CD4-positive, alpha-beta T cell treated with Interleukin-10 for 1 hour (primary cell): ENCODE measurements at regions not wholly inside any gene's neighbourhood (a gene's known extent, or its start where the extent isn't known, plus 50 kb on each side); places are given as distances from the start of the nearest gene placed in this dataset.

ENCODE experiments used
- DNase-seq: peaks from one replicate; pipeline ENCODE4 v3.0.0-alpha.2; 2020

GRCh38 chr17:70604854-70605253 is 435.5 kb downstream of the KCNJ2 start:
- DNase-seq: no peak

GRCh38 chr17:70606086-70606485 is 436.8 kb downstream of the KCNJ2 start:
- no peak for DNase-seq

GRCh38 chr17:70608193-70608592 is 438.9 kb downstream of the KCNJ2 start:
- no peak for DNase-seq

- DNase-seq: no peak
Measured at GRCh38 chr17:70608957-70609356, 439.6 kb downstream of the KCNJ2 start.

GRCh38 chr17:70609566-70609965 is 440.2 kb downstream of the KCNJ2 start:
- no peak for DNase-seq

GRCh38 chr17:70610161-70610560 is 440.8 kb downstream of the KCNJ2 start:
- DNase-seq: no peak

GRCh38 chr17:70613681-70614080 is 444.3 kb downstream of the KCNJ2 start:
- DNase-seq: no peak

- no peak for DNase-seq
Measured at GRCh38 chr17:70615831-70616230, 446.5 kb downstream of the KCNJ2 start.

GRCh38 chr17:70618641-70619040 is 449.3 kb downstream of the KCNJ2 start:
- no peak for DNase-seq

- DNase-seq: no peak
Measured at GRCh38 chr17:70621566-70621965, 452.2 kb downstream of the KCNJ2 start.

GRCh38 chr17:70622368-70623260 is 453.3 kb downstream of the KCNJ2 start:
- no peak for DNase-seq

GRCh38 chr17:70624211-70624610 is 454.9 kb downstream of the KCNJ2 start:
- DNase-seq: no peak

GRCh38 chr17:70629902-70630301 is 460.6 kb downstream of the KCNJ2 start:
- DNase-seq: no peak

GRCh38 chr17:70636517-70637133 is 467.3 kb downstream of the KCNJ2 start:
- peak; percentile 21 for DNase-seq

- DNase-seq: no peak
Measured at GRCh38 chr17:70642059-70642458, 472.7 kb downstream of the KCNJ2 start.

- no peak for DNase-seq
Measured at GRCh38 chr17:70644096-70644495, 474.8 kb downstream of the KCNJ2 start.

- DNase-seq: no peak
Measured at GRCh38 chr17:70646673-70647072, 477.3 kb downstream of the KCNJ2 start.

- no peak for DNase-seq
Measured at GRCh38 chr17:70648166-70648565, 478.8 kb downstream of the KCNJ2 start.

- DNase-seq: no peak
Measured at GRCh38 chr17:70653850-70654249, 484.5 kb downstream of the KCNJ2 start.

GRCh38 chr17:70654706-70655105 is 485.4 kb downstream of the KCNJ2 start:
- no peak for DNase-seq

- DNase-seq: no peak
Measured at GRCh38 chr17:70655176-70655958, 486.0 kb downstream of the KCNJ2 start.

- no peak for DNase-seq
Measured at GRCh38 chr17:70658317-70658716, 489.0 kb downstream of the KCNJ2 start.

GRCh38 chr17:70658840-70659239 is 489.5 kb downstream of the KCNJ2 start:
- no peak for DNase-seq
